Adipocyte (in vitro differentiated cells): ENCODE measurements at regions not wholly inside any gene's neighbourhood (a gene's known extent, or its start where the extent isn't known, plus 50 kb on each side); places are given as distances from the start of the nearest gene placed in this dataset.

ENCODE experiments used
- DNase-seq: peaks from one replicate; pipeline ENCODE4 v3.0.0-alpha.2; 2015; ENCODE audit warnings: low read depth
- H3K27me3 ChIP-seq: replicated peaks from 2 replicates; pipeline ENCODE4 v1.7.0; 2013; ENCODE audit warnings: mild to moderate bottlenecking, low read length, moderate library complexity; ENCODE audit not compliant: control insufficient read depth, insufficient read depth
- H3K36me3 ChIP-seq: 2 replicates; pipeline ENCODE4 v1.7.0; 2013; ENCODE audit warnings: low read length, mild to moderate bottlenecking, moderate library complexity; ENCODE audit not compliant: control insufficient read depth, insufficient read depth, severe bottlenecking
- H3K4me1 ChIP-seq: 2 replicates; pipeline ENCODE4 v1.7.0; 2013; ENCODE audit warnings: mild to moderate bottlenecking, low read length, moderate library complexity; ENCODE audit not compliant: control insufficient read depth, insufficient read depth
- H3K4me3 ChIP-seq: 2 replicates; pipeline ENCODE4 v1.7.0; 2013; ENCODE audit warnings: mild to moderate bottlenecking, low read length, moderate library complexity
- H3K9ac ChIP-seq: 2 replicates; pipeline ENCODE4 v1.7.0; 2013; ENCODE audit warnings: mild to moderate bottlenecking, low read length, moderate library complexity
- H3K9me3 ChIP-seq: 2 replicates; pipeline ENCODE4 v1.7.0; 2013; ENCODE audit warnings: mild to moderate bottlenecking, low read length, moderate library complexity; ENCODE audit not compliant: control insufficient read depth

DNA sequence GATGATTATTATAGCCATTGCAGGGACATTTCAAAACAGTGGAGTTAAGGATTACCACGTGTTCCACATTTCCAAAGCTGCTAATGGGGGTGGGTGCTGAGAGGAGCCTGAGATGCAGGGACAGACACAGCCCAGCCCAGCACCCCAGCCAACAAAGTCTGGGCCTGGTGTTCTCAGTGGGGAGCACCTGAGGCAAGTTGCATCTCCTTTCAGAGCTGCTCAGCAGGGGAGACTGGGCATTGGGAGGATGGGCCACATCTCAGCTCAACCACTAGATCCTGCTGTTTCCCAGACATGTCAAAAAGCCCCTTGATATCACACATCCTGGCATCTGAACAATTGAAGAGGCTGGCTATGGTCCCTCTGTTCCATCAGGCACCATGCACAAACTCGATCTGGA lies 458.0 kb upstream of the KIRREL3 start:
- DNase-seq = no peak
- Histone ChIP-seq H3K9ac (no peak overlapping the region), H3K27me3 (no peaks in the 10 kb centered on the region), H3K9me3 (no peaks in the 10 kb centered on the region), H3K36me3 (no peaks in the 10 kb centered on the region), H3K4me1 (no peaks in the 10 kb centered on the region), H3K4me3 (no peak overlapping the region)

- H3K9me3 ChIP-seq = peaks cover 3% of the 10 kb centered on the region
- no peaks in the 10 kb centered on the region for H3K36me3 ChIP-seq
- no peak overlapping the region for H3K4me3 ChIP-seq
- no peaks in the 10 kb centered on the region for H3K27me3 ChIP-seq
- H3K9ac ChIP-seq = no peak overlapping the region
- H3K4me1 ChIP-seq = no peaks in the 10 kb centered on the region
- no peak for DNase-seq
These were observed 454.3 kb upstream of the KIRREL3 start for GRCh38 chr11:127454856-127455255.

- no peak overlapping the region for H3K4me3 ChIP-seq
- H3K27me3 ChIP-seq = no peaks in the 10 kb centered on the region
- H3K9ac ChIP-seq = no peak overlapping the region
- H3K4me1 ChIP-seq = no peaks in the 10 kb centered on the region
- peaks cover 3% of the 10 kb centered on the region for H3K9me3 ChIP-seq
- no peaks in the 10 kb centered on the region for H3K36me3 ChIP-seq
- no peak for DNase-seq
These were observed 452.0 kb upstream of the KIRREL3 start for GRCh38 chr11:127452533-127452932.

- DNase-seq = no peak
- H3K9me3 ChIP-seq = peaks cover 3% of the 10 kb centered on the region
- no peak overlapping the region for H3K9ac ChIP-seq
- no peaks in the 10 kb centered on the region for H3K36me3 ChIP-seq
- no peak overlapping the region for H3K4me3 ChIP-seq
- no peaks in the 10 kb centered on the region for H3K4me1 ChIP-seq
- no peaks in the 10 kb centered on the region for H3K27me3 ChIP-seq
These were observed 451.3 kb upstream of the KIRREL3 start for GRCh38 chr11:127451861-127452260.

GRCh38 chr11:127448101-127448500 lies 447.5 kb upstream of the KIRREL3 start:
- Histone ChIP-seq H3K27me3 (no peaks in the 10 kb centered on the region), H3K36me3 (no peaks in the 10 kb centered on the region), H3K4me1 (no peaks in the 10 kb centered on the region), H3K9me3 (peaks cover 3% of the 10 kb centered on the region), H3K9ac (no peak overlapping the region), H3K4me3 (no peak overlapping the region)
- no peak for DNase-seq

GRCh38 chr11:127445476-127445875 lies 444.9 kb upstream of the KIRREL3 start:
- Histone ChIP-seq H3K36me3 (no peaks in the 10 kb centered on the region), H3K9ac (no peak overlapping the region), H3K9me3 (no peaks in the 10 kb centered on the region), H3K27me3 (no peaks in the 10 kb centered on the region), H3K4me1 (no peaks in the 10 kb centered on the region), H3K4me3 (no peak overlapping the region)
- DNase-seq = no peak

- no peak for DNase-seq
- Histone ChIP-seq H3K9ac (no peak overlapping the region), H3K36me3 (no peaks in the 10 kb centered on the region), H3K4me1 (no peaks in the 10 kb centered on the region), H3K27me3 (no peaks in the 10 kb centered on the region), H3K9me3 (no peaks in the 10 kb centered on the region), H3K4me3 (no peak overlapping the region)
These were observed 442.7 kb upstream of the KIRREL3 start for GRCh38 chr11:127443297-127443696.

DNA sequence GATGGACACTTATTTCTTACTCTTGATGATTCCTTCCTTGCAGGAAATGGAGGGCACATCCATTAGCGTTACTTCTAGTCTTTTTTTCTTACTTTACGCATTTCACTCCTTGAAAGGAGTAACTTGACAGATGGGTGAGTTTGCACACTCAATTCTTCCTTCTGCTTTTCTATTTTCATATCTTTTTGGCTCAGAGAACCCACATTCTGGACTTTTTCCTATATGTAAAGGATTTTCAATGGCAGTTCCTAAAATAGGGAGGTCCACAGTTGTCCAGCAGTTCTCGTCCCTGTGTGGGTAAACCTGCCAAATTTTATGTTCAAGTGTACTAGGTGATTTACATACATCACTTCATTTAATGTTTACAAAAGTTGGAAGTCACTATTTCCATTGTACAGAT lies 440.0 kb upstream of the KIRREL3 start:
- Histone ChIP-seq H3K27me3 (no peaks in the 10 kb centered on the region), H3K4me3 (no peak overlapping the region), H3K36me3 (no peaks in the 10 kb centered on the region), H3K9ac (no peak overlapping the region), H3K9me3 (no peaks in the 10 kb centered on the region), H3K4me1 (no peaks in the 10 kb centered on the region)
- DNase-seq = no peak

DNA sequence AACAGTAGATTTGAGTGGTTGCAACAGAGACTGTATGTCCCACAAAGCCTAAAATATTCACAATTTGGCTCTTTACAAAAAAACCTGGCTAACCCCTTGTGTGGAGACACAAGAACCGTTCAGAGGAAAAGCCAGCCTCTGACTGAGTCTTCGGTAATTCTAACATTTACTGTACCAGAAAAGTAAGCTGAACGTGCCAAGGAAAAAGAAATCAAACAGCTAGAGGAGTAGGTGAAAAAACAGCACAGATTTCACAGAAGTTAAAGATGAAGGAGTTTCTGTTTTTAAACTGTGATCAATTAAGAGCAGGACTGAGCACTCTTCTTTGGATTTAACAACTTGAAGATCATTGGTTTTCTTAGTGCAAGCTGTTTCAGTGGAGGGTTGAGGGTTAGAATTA lies 424.7 kb upstream of the KIRREL3 start:
- H3K27me3 ChIP-seq = no peaks in the 10 kb centered on the region
- H3K9ac ChIP-seq = no peak overlapping the region
- no peaks in the 10 kb centered on the region for H3K4me1 ChIP-seq
- DNase-seq = no peak
- no peaks in the 10 kb centered on the region for H3K9me3 ChIP-seq
- no peak overlapping the region for H3K4me3 ChIP-seq
- H3K36me3 ChIP-seq = no peaks in the 10 kb centered on the region

GRCh38 chr11:127424661-127425060 lies 424.1 kb upstream of the KIRREL3 start:
- no peak for DNase-seq
- H3K9me3 ChIP-seq = no peaks in the 10 kb centered on the region

DNA sequence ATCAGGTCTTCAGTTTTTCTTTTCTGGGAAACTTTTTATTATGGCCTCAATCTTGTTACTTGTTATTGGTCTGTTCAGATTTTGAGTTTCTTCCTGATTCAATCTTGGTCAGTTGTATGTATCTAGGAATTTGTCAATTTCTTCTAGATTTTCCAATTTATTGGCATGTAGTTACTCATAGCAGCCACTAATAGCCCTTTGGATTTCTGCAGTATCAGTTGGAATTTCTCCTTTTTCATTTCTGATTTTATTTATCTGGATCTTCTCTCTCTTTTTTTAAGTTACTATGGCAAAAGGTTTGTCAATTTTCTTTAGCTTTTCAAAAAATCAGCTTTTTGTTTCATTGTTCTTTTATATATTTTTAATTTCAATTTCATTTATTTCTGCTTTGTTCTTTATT lies 419.6 kb upstream of the KIRREL3 start:
- Histone ChIP-seq H3K4me1 (no peaks in the 10 kb centered on the region), H3K9me3 (no peaks in the 10 kb centered on the region), H3K27me3 (no peaks in the 10 kb centered on the region), H3K4me3 (no peak overlapping the region), H3K36me3 (no peaks in the 10 kb centered on the region), H3K9ac (no peak overlapping the region)
- DNase-seq = no peak

More at GRCh38 chr11:127424661-127425060, 424.1 kb upstream of the KIRREL3 start:
- no peaks in the 10 kb centered on the region for H3K36me3 ChIP-seq
- no peak overlapping the region for H3K9ac ChIP-seq
- H3K4me3 ChIP-seq = no peak overlapping the region
- H3K4me1 ChIP-seq = no peaks in the 10 kb centered on the region
- no peaks in the 10 kb centered on the region for H3K27me3 ChIP-seq

- no peak overlapping the region for H3K9ac ChIP-seq
- H3K27me3 ChIP-seq = no peaks in the 10 kb centered on the region
- H3K4me1 ChIP-seq = no peaks in the 10 kb centered on the region
- no peak for DNase-seq
- H3K4me3 ChIP-seq = no peak overlapping the region
- no peaks in the 10 kb centered on the region for H3K36me3 ChIP-seq
- H3K9me3 ChIP-seq = peaks cover 6% of the 10 kb centered on the region
These were observed 412.3 kb upstream of the KIRREL3 start for GRCh38 chr11:127412722-127413380.
